Epithelial cell of prostate (primary cell): ENCODE measurements at regions not wholly inside any gene's neighbourhood (a gene's known extent, or its start where the extent isn't known, plus 50 kb on each side); places are given as distances from the start of the nearest gene placed in this dataset.
"Not testable (repeated sequence)": the region's sequence is repeated elsewhere in the genome, so short reads cannot be mapped to it uniquely, and the experiment has no call there.

ENCODE experiments used
- DNase-seq: peaks from one replicate; pipeline ENCODE4 v3.0.0-alpha.2; 2011; ENCODE audit warnings: low read depth, low spot score
- H3K27ac ChIP-seq: fragments of 450-650 bp; 2 replicates; pipeline ENCODE4 v1.5.1; 2017; ENCODE audit warnings: mild to moderate bottlenecking

DNA sequence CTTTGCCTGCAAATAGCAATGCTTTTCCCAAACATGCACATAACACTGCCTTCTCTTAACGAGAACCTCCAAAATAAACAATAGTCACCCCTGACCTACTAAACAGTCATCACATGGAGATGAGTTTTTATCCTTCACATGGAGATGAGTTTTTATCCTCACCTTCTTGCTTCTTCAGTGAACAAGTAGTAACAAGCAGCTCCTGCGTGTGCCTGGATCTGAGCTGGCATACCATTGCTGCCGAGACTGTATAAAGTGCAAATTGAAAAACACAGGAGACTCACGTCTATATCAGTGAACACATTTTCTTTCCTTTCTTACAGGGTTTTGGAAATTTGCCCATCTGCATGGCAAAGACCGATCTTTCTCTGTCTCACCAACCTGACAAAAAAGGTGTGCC lies 625.7 kb downstream of the FOXD4L6 start:
- DNase-seq: peak; percentile 16
- H3K27ac ChIP-seq: not testable (repeated sequence)
